ENCODE measurements at regions not wholly inside any gene's neighbourhood (a gene's known extent, or its start where the extent isn't known, plus 50 kb on each side); places are given as distances from the start of the nearest gene placed in this dataset.

DNA sequence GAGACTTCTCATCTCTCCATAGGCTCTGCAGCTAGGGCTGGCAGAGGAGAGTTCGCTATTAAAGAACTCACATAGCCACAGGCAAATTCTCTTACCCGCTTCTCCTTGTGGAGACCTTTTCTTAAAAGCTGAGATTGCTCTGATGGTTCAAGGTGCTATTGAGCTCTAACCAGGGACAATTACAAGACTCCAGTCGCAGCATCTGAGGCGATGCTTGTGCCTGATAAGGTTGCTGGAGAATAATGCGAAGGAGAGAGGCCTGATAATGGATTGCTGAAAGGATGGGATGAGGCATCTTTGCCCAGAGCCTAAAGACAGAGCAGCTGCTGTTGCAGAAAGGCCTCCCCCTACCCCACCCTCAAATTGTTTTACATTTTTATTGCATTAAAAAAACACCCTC lies 244.5 kb upstream of the SOX14 start:
- no peak overlapping the region for H3K18ac ChIP-seq (ENCODE audit: low read depth, low read length)
- no peak overlapping the region for H2BK120ac ChIP-seq (ENCODE audit: low read depth, low read length)
- ChIA-PET POLR2A (ENCODE audit: unreplicated experiment) (no interaction called here), CTCF (no interaction called here)
- no peak overlapping the region for H2AK5ac ChIP-seq (ENCODE audit: low read depth, low read length)
- H2AK9ac ChIP-seq (replicated peaks; ENCODE audit: low read depth, low read length, poor library complexity) = no peak overlapping the region
- H3K36me3 ChIP-seq (ENCODE audit: control insufficient read depth, insufficient read depth, low read length) = no peaks in the 10 kb centered on the region
- no peak overlapping the region for H4K8ac ChIP-seq (ENCODE audit: low read depth in 2 of 2, low read length in 2 of 2)
- in situ Hi-C loops (cut with MboI; ENCODE audit: low sequenced_read_pairs) = no loop called here
- no peak overlapping the region for H4K5ac ChIP-seq (ENCODE audit: low read depth, low read length)
- BruUV-seq (replicated peaks) = no TSS peak
- no peak overlapping the region for H2BK15ac ChIP-seq (ENCODE audit: low read depth, low read length)
- H3K14ac ChIP-seq (replicated peaks; ENCODE audit: low read depth, low read length) = no peak overlapping the region
- no peak overlapping the region for H3K27ac ChIP-seq (ENCODE audit: insufficient read depth, low read length)
- H3K9me1 ChIP-seq (ENCODE audit: insufficient read depth, low read length) = no peaks in the 10 kb centered on the region
- no peaks in the 10 kb centered on the region for H3K27me3 ChIP-seq (ENCODE audit: control insufficient read depth, insufficient read depth, low read length)
- H2BK5ac ChIP-seq (ENCODE audit: low read depth, low read length, poor library complexity, severe bottlenecking) = no peak overlapping the region
- no peak overlapping the region for H4K91ac ChIP-seq (ENCODE audit: insufficient read depth, low read depth, low read length)
- no peak overlapping the region for H2AFZ ChIP-seq (replicated peaks; ENCODE audit: low read length, poor library complexity)
- no peak for TF ChIP-seq FOS (IDR thresholded peaks at IDR 0.05; ENCODE audit: low read depth, low read length)
- TF ChIP-seq, protein P1, sequence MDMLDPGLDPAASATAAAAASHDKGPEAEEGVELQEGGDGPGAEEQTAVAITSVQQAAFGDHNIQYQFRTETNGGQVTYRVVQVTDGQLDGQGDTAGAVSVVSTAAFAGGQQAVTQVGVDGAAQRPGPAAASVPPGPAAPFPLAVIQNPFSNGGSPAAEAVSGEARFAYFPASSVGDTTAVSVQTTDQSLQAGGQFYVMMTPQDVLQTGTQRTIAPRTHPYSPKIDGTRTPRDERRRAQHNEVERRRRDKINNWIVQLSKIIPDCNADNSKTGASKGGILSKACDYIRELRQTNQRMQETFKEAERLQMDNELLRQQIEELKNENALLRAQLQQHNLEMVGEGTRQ (IDR thresholded peaks at IDR 0.05; ENCODE audit: low read depth, low read length) = no peak
- TF ChIP-seq CHD1 (IDR thresholded peaks at IDR 0.05; ENCODE audit: low read depth, low read length) = no peak
- TF ChIP-seq MXI1 (IDR thresholded peaks at IDR 0.05; ENCODE audit: borderline replicate concordance, low read depth, low read length) = no peak
- no peak for TF ChIP-seq RFX5 (IDR thresholded peaks at IDR 0.05; ENCODE audit: low read depth, low read length)
- no peak for TF ChIP-seq MAFK (IDR thresholded peaks at IDR 0.05; ENCODE audit: low read depth, low read length)
- TF ChIP-seq CTCF (conservative IDR thresholded peaks at IDR 0.05; ENCODE audit: low read depth, low read length) = no peak
- no peak for TF ChIP-seq NFE2L2 (IDR thresholded peaks at IDR 0.05; ENCODE audit: low read depth, low read length)
- TF ChIP-seq ELK1 (IDR thresholded peaks at IDR 0.05; ENCODE audit: borderline replicate concordance, low read depth, low read length) = no peak
- H3K4me2 ChIP-seq (ENCODE audit: low read depth, low read length) = no peak overlapping the region
- H2BK20ac ChIP-seq (ENCODE audit: low read depth, low read length) = no peak overlapping the region
- H3K4ac ChIP-seq (ENCODE audit: low read depth, low read length) = no peak overlapping the region
- no CpG with 5 or more reads among the region's 5 CpGs for WGBS, 2 experiments (ENCODE audit: extremely low coverage in 2 of 2, insufficient read length in 1 of 2)
- H4K20me1 ChIP-seq (ENCODE audit: insufficient read depth, low read length) = no peaks in the 10 kb centered on the region
- no peaks in the 10 kb centered on the region for H3K4me1 ChIP-seq (ENCODE audit: control insufficient read depth, insufficient read depth, low read length)
- no peaks in the 10 kb centered on the region for H3K79me1 ChIP-seq (ENCODE audit: low read depth in 1 of 2, low read length in 2 of 2)
- DNase-seq = no peak
- dilution Hi-C loops (cut with HindIII; ENCODE audit: low sequenced_read_pairs, unreplicated experiment) = no loop called here
- no peak overlapping the region for H3K56ac ChIP-seq (ENCODE audit: extremely low read depth, insufficient read depth, low read length)
- H3K9me3 ChIP-seq (ENCODE audit: control insufficient read depth, insufficient read depth, low read length) = peaks cover 22% of the 10 kb centered on the region
- H3K23ac ChIP-seq (ENCODE audit: low read depth, low read length) = no peak overlapping the region
- intact Hi-C loops (cut with micrococcal nuclease) = no loop called here
- no peak overlapping the region for H3K4me3 ChIP-seq (ENCODE audit: insufficient read depth, low read depth, low read length)
- no peak overlapping the region for H3K9ac ChIP-seq (ENCODE audit: low read depth, low read length)
- no peak for ATAC-seq (ENCODE audit: low read depth)
